GM18511 (cell line): ENCODE measurements at regions not wholly inside any gene's neighbourhood (a gene's known extent, or its start where the extent isn't known, plus 50 kb on each side); places are given as distances from the start of the nearest gene placed in this dataset.
A peak's percentile ranks its signal among the peaks of the same experiment; 100 is the strongest.
"Not testable (repeated sequence)": the region's sequence is repeated elsewhere in the genome, so short reads cannot be mapped to it uniquely, and the experiment has no call there.

Experiments used
- ATAC-seq: cut with Tn5 transposase; IDR thresholded peaks from one replicate; pipeline ENCODE4 v1.9.1; 2021; ENCODE audit warnings: mild to moderate bottlenecking, moderate library complexity; ENCODE audit not compliant: unreplicated experiment

DNA sequence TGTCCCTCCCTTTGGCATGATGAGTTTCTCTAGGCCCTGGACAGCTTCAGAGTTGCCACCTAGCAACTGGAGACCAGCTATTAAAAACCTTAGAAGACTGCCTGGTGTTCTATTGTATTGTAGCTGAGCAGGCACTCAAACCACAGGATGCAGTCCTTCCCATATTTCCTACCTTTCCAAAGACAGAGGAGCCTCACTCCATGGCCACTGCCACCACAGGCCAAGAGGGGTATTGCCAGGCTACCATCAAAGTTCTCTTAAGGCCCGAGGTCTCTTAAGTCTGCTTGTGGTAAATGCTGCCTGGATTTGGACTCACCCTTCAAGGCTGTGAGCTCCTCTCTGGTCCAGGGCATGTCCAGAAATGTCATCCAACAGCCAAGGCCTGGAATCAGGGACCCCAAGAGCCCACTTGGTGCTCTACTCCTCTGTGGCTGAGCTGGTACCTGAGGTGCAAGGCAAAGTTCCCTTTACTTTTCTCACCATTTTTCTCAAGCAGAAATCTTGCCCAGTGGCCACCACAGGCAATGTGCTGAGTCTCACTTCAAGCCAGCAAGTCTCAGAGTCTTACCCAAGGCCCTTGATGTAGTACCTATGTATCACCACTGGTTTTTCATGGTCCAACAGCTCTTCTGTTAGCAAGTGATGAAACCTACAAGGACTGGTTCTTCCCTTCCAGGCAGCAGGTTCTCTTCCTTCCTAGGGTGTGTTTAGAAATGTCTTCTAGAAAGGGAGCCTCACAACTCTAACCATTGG, 269.4 kb downstream of the AMY1C start:
- peak; percentile 58 for ATAC-seq

GRCh38 chr1:104019675-104020049, 270.0 kb downstream of the AMY1C start:
- no peak for ATAC-seq

- peak; percentile 60 for ATAC-seq
Measured at GRCh38 chr1:104028416-104029035, 278.8 kb downstream of the AMY1C start.

- no peak for ATAC-seq
Measured at GRCh38 chr1:104029456-104029970, 279.8 kb downstream of the AMY1C start.

DNA sequence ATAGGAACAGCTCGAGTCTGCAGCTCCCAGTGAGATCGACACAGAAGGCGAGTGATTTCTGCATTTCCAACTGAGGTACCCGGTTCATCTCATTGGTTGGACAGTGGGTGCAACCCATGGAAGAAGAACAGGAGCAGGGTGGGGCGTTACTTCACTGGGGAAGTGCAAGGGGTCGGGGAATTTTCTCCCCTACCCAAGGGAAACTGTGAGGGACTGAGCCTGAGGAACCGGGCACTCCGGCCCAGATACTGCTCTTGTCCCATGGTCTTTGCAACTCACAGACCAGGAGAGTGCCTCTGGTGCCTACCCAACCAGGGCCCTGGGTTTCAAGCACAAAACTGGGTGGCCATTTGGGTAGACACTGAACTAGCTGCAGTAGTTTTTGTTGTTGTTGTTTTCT, 307.1 kb downstream of the AMY1C start:
- ATAC-seq: no peak

DNA sequence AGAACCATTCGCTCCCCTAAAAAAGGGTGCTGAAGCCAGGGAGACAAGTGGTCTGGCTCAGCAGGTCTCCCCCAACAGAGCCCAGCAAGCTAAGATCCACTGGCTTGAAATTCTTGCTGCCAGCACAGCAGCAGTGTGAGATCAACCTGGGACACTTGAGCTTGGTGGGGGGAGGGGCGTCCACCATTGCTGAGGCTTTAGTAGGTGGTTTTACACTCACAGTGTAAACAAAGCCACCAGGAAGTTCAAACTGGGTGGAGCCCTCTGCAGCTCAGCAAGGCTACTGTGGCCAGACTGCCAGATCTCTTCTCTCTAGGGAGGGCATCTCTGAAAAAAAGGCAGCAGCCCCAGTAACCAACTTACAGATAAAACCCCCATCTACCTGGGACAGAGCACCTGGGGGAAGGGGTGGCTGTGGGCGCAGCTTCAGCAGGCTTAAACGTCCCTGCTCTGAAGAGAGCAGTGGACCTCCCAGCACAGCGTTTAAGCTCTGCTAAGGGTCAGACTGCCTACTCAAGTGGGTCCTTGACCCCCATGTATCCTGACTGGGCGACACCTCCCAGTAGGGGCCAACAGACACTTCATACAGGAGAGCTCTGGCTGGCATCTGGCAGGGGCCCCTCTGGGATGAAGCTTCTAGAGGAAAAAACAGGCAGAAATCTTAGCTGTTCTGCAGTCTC, 307.7 kb downstream of the AMY1C start:
- ATAC-seq: not testable (repeated sequence)

GRCh38 chr1:104061637-104062036, 311.9 kb downstream of the AMY1C start:
- not testable (repeated sequence) for ATAC-seq

GRCh38 chr1:104064399-104064798, 314.7 kb downstream of the AMY1C start:
- ATAC-seq: no peak

DNA sequence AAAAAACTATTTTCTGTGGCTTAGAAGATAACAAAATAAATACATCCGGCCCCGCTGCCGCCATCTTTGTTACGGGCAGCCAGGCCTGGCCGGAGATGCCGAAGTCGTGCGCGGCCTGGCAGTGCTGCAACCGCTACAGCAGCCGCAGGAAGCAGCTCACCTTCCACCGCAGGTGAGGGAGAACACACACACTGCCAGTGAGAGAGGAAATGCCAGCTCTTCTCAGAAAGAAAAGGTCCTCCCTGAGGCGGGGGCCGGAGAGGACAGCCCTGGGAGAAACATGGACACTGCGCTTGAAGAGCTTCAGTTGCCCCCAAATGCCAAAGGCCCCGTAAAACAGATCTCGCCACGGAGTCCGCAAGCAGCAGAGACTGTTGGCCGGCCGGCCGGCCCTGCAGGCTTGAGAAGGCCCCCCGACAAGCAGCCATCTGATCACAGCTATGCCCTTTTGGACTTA, 323.2 kb downstream of the AMY1C start:
- ATAC-seq: no peak

GRCh38 chr1:104073463-104073902, 323.8 kb downstream of the AMY1C start:
- ATAC-seq: no peak

- no peak for ATAC-seq
Measured at GRCh38 chr1:104082221-104082620, 332.5 kb downstream of the AMY1C start.

DNA sequence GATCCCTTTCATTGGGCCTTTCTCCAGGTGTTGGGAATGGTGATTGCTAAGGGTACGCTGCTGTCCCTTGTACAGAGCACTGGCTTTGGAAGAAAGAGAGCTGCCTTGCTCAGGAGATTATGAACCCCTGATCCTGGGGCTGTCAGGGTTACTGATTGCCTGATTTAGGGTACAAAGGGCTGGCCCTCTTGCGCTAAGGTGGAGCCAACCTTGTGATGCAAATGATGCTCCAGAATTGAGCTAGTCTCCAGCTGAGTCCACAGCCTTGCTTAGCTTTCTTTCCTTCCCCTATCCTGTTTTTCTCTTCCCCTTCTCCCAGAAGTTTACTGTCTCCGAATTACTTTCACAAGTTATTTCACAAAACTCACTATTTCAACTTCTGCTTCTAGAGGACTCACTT, 334.7 kb downstream of the AMY1C start:
- ATAC-seq: no peak

DNA sequence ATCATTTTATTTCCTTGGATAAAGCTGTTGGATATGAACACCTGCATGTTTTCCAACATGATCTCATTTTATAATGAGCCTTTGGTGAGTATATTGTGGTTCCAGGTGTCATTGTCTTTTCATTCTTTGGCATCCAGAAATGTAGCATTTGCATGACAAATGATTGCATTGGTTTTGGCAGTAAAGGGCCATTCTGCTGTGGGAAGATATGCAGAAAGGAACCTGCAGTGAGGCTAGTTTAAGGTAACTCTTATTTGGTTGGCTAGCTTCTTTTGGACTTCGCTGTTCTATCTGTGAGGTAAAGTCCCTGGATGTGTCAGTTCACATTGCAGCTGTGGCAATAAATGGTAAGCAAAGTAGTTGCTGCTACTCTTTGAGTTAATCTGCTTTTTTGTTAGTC, 343.0 kb downstream of the AMY1C start:
- no peak for ATAC-seq

DNA sequence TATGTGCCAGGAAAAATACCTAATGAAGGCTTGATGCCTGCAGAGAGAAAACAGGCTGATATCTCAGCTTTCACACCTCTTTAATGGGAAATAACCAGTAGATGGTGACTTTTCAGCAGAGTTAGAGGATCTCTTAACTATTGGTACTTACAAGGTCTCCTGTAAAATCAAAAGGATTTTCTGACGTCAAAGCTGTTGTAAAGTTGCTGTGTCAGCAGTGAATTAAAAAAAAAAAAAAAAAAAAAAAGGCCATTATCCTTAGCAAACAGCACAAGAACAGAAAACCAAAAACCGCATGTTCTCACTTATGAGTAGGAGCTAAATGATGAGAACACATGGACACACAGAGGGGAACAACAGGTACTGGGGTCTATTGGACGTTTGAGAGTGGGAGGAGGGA, 349.1 kb downstream of the AMY1C start:
- ATAC-seq: no peak

- ATAC-seq: no peak
Measured at GRCh38 chr1:104100115-104100514, 350.4 kb downstream of the AMY1C start.

- ATAC-seq: no peak
Measured at GRCh38 chr1:104105465-104105864, 355.8 kb downstream of the AMY1C start.

DNA sequence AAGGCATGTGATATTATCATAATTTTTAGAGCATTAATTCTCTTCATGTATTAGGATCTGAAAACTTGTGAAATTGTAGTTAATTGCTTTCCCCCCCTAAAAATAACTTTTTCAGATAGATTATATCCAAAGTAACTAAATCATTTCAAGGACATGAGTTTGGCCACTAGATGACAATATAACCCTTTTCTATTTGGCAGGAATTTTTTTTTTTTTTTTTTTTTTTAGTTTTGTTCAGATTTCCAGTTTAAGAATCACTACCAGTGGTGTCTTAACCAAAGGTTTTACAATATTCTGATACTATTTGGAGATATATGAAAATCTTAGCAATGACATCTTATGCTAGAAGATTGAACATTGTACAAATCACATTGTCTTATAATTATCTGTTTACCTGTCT, 370.8 kb downstream of the AMY1C start:
- ATAC-seq: no peak

DNA sequence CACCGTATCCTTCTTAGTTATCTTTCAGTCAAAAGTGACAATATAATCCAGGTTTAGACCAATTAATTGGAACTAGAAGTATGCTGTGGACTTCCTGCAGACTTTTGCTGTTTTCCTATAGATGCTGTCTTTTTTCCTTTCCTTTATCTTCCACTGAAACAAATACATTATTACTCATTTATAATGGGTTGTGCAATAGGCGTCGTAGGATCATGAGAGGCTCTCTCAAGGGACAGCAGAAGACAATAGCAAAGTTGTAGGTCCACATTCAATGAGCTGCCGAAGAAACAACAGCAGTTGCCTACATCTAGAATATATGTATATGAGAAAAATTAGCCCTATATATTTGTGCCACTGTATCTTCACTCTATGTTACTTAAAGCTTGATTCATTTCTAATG, 371.6 kb downstream of the AMY1C start:
- no peak for ATAC-seq

DNA sequence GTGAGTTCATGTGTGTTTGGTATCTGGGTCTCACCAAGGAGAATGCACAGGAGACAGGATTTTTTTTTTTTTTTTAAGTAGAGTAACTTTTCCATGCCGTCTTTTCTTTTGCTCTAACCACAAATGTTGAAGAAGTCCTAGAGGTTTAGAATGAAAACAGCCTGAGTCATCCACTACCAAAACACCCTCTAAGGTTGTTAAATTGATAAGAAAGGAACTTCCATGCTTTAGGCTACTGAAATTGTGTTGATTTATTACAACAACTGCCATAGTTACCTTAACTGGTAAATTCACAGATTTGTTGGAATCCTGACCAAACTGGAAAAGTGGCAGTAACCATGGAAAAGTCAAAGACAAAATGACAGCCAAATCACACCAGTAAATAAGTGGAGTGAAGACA, 375.6 kb downstream of the AMY1C start:
- no peak for ATAC-seq

- ATAC-seq: no peak
Measured at GRCh38 chr1:104125970-104126369, 376.3 kb downstream of the AMY1C start.

GRCh38 chr1:104132382-104132973, 382.8 kb downstream of the AMY1C start:
- peak; percentile 75 for ATAC-seq
